Right lobe of liver (tissue), 4 donors: ENCODE measurements at regions not wholly inside any gene's neighbourhood (a gene's known extent, or its start where the extent isn't known, plus 50 kb on each side); places are given as distances from the start of the nearest gene placed in this dataset.

Experiments used
- CTCF ChIP-seq, 4 donors: fragments of 200-600 bp in 3 of 4; fragments of 450-650 bp in 1 of 4; IDR thresholded peaks; one replicate each; pipeline versions ENCODE4 v1.5.1 to v1.8.0; 2016 to 2022; ENCODE audit warnings: antibody characterized with exemption in 4 of 4, mild to moderate bottlenecking in 2 of 4
- POLR2A ChIP-seq: fragments of 450-650 bp; IDR thresholded peaks from one replicate; pipeline ENCODE4 v1.6.1; 2017; ENCODE audit warnings: antibody characterized with exemption, mild to moderate bottlenecking
- donor health status: DM: no; HTN: no; CAD: no.
- donor health status: DM: no; HTN: no; CAD: no.
- donor health status: DM: no; HTN: yes; CAD: no.

- no peak for TF ChIP-seq CTCF (IDR thresholded peaks at IDR 0.05)
- TF ChIP-seq POLR2A = no peak
Measured at GRCh38 chr7:3195160-3195559, 105.9 kb upstream of the SDK1 start.
